H1 (cell line): ENCODE measurements at regions not wholly inside any gene's neighbourhood (a gene's known extent, or its start where the extent isn't known, plus 50 kb on each side); places are given as distances from the start of the nearest gene placed in this dataset.

Experiments
- SUZ12 ChIP-seq: fragments of 200-600 bp; sonication (generic); IDR thresholded peaks from 2 replicates; pipeline ENCODE4 v1.6.1; 2012; ENCODE audit warnings: mild to moderate bottlenecking, inconsistent platforms, low read length, moderate library complexity, mixed read lengths

DNA sequence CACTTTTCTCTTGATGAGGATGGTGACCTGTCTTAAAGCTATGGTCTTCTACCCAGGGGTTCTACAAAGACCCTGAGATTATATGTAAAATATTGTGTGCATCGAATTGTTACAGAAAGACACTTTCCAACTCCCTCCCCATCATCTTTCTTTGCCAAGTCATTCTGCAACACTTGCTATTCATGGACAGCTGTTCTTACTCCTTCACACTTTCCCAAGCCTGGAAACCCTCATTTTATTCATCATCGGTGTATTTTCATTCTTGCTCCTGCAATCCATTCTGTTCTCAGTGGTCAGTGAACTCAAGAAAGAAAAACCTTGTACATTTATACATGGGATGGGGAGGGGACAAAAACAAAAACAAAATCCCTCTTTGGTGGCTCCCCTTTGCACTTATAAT is 90.5 kb upstream of the STXBP6 start (continued):
- TF ChIP-seq SUZ12: no peak
